ENCODE measurements at regions not wholly inside any gene's neighbourhood (a gene's known extent, or its start where the extent isn't known, plus 50 kb on each side); places are given as distances from the start of the nearest gene placed in this dataset.

DNA sequence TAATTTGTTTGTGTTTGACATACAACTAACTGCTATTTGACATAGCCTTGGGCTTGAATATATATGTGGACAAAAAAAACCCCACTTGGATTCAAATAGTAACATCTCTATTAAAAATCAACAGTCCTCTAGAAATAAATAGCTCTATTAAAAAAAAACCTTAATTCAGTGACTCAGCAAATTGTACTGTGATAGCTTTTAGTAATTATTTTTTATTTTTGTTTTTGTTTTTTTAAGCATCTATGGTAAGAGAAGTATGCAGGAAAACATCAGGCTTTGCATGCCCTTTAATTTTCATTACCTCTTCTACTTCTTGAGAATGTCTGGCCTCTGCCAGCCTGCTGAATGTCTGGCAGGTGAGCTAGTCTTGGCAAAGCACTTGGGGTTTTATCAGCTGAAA lies 300.7 kb downstream of the NPR3 start:
- Histone ChIP-seq H3K9me3 (no peaks in the 10 kb centered on the region), H3K27ac (no peak overlapping the region), H3K27me3 (replicated peaks; ENCODE audit: insufficient read depth) (no peaks in the 10 kb centered on the region), H3K4me3 (no peak overlapping the region), H3K36me3 (no peaks in the 10 kb centered on the region), H3K4me1 (replicated peaks) (no peaks in the 10 kb centered on the region)
- TF ChIP-seq POLR2A (IDR thresholded peaks at IDR 0.05) (no peak), POLR2AphosphoS5 (IDR thresholded peaks at IDR 0.05) (no peak)
- TF ChIP-seq, protein P1, sequence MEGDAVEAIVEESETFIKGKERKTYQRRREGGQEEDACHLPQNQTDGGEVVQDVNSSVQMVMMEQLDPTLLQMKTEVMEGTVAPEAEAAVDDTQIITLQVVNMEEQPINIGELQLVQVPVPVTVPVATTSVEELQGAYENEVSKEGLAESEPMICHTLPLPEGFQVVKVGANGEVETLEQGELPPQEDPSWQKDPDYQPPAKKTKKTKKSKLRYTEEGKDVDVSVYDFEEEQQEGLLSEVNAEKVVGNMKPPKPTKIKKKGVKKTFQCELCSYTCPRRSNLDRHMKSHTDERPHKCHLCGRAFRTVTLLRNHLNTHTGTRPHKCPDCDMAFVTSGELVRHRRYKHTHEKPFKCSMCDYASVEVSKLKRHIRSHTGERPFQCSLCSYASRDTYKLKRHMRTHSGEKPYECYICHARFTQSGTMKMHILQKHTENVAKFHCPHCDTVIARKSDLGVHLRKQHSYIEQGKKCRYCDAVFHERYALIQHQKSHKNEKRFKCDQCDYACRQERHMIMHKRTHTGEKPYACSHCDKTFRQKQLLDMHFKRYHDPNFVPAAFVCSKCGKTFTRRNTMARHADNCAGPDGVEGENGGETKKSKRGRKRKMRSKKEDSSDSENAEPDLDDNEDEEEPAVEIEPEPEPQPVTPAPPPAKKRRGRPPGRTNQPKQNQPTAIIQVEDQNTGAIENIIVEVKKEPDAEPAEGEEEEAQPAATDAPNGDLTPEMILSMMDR (IDR thresholded peaks at IDR 0.05), result no peak
- intact Hi-C loops (cut with DNase I), result no loop called here
- no peak for DNase-seq (ENCODE audit: low spot score)

DNA sequence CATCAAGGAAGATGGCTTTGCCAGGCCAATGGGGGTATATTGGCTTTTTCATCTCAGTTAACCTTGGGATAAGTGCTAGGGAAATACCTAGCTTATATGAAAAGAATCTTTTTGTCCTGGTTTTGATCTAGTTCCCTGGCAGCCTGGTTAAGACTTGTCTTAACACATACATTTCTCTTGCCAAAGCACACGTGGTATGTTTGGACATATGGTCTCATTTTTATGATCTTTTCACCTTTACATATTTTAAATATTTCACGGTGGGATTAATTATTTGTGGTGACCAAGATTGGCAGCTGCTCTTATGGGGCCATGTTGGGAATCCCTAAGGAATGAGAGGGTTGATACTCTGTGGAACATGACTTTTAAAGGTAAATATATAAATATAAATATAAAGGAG lies 312.5 kb downstream of the NPR3 start:
- intact Hi-C loops (cut with DNase I), result no loop called here
- TF ChIP-seq, protein P1 (IDR thresholded peaks at IDR 0.05), result no peak
- TF ChIP-seq POLR2AphosphoS5 (IDR thresholded peaks at IDR 0.05), result no peak
- no peak for TF ChIP-seq POLR2A (IDR thresholded peaks at IDR 0.05)
- 22% methylated on average over 2 of the region's 2 CpGs for WGBS

DNA sequence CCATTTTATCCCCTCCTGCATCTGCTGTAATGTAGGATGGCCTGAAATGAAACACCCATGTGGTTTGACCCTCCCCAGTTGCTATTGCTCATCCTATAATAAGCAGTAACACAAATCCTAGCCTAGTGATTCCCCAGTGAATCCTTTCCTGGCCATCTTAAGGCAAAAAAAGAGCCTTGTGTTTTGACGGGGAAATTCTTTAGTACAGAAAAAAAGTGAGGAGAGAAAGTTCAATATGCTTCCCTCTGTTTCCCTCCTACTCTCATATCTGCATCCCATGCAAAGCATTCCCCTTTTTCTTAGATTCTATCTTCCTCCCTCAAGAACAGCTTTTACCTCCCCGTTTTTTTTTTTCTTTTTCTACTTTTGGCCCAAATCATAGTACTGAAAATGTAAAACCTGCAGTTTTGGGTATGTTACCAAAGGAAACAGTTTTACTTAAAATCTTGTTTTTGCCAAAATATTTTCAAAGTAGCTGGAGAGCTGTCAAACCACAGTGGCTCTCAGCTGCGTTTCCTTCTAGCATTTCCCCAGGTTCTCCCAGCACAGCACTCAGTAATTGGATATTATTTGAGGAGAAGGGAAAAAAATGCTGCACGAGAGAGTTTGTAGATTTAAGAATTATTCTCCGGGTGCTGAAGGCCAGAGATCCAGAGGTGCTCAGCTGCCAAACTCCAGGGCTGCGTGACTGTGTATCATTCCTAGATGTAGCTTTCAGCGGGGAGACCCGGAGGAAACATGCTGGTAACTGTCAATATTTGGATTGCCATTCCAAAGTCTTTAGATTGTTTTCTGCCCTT lies 321.4 kb downstream of the NPR3 start:
- no peaks in the 10 kb centered on the region for H3K9me3 ChIP-seq
- H3K27ac ChIP-seq, result no peak overlapping the region
- no peaks in the 10 kb centered on the region for H3K27me3 ChIP-seq (replicated peaks; ENCODE audit: insufficient read depth)
- no peak for TF ChIP-seq POLR2A (IDR thresholded peaks at IDR 0.05)
- TF ChIP-seq POLR2AphosphoS5 (IDR thresholded peaks at IDR 0.05), result no peak
- TF ChIP-seq, protein P1 (IDR thresholded peaks at IDR 0.05), result no peak
- no peak overlapping the region for H3K4me3 ChIP-seq
- intact Hi-C loops (cut with DNase I), result no loop called here
- no peaks in the 10 kb centered on the region for H3K4me1 ChIP-seq (replicated peaks)
- no peaks in the 10 kb centered on the region for H3K36me3 ChIP-seq
- no peak for DNase-seq (ENCODE audit: low spot score)
- 19% methylated on average over 8 of the region's 8 CpGs for WGBS

More for the DNA sequence above, 312.5 kb downstream of the NPR3 start:
- no peak overlapping the region for H3K27ac ChIP-seq
- H3K9me3 ChIP-seq, result no peaks in the 10 kb centered on the region
- no peaks in the 10 kb centered on the region for H3K36me3 ChIP-seq
- H3K4me3 ChIP-seq, result no peak overlapping the region
- DNase-seq (ENCODE audit: low spot score), result no peak
- H3K4me1 ChIP-seq (replicated peaks), result no peaks in the 10 kb centered on the region
- no peaks in the 10 kb centered on the region for H3K27me3 ChIP-seq (replicated peaks; ENCODE audit: insufficient read depth)

DNA sequence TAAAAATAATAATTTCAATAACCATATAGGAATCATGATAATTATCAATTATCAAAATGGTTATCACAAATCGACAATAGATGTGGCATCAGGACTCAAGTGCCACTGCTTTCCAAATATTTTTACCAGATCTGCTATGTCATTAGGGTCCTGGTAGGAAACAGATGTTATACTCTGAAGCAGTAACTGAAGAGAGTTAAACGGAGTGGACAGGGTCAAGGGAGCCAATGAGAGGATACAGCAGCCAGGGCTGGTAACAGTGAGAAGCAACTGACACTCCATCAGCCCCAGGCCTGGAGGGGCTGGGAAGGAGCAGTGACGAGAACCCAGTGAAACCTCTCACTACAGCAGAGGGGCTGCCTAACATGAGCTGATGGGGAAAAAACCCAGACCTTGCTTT lies 322.4 kb downstream of the NPR3 start:
- WGBS, result 84% methylated on average over 3 of the region's 3 CpGs

More for the DNA sequence above, 322.4 kb downstream of the NPR3 start:
- Histone ChIP-seq H3K9me3 (no peaks in the 10 kb centered on the region), H3K27ac (no peak overlapping the region), H3K4me1 (replicated peaks) (no peaks in the 10 kb centered on the region), H3K4me3 (no peak overlapping the region), H3K36me3 (no peaks in the 10 kb centered on the region), H3K27me3 (replicated peaks; ENCODE audit: insufficient read depth) (no peaks in the 10 kb centered on the region)
- TF ChIP-seq POLR2AphosphoS5 (IDR thresholded peaks at IDR 0.05), result no peak
- TF ChIP-seq POLR2A (IDR thresholded peaks at IDR 0.05), result no peak
- TF ChIP-seq, protein P1 (IDR thresholded peaks at IDR 0.05), result no peak
- intact Hi-C loops (cut with DNase I), result no loop called here
- no peak for DNase-seq (ENCODE audit: low spot score)
